ENCODE measurements at regions not wholly inside any gene's neighbourhood (a gene's known extent, or its start where the extent isn't known, plus 50 kb on each side); places are given as distances from the start of the nearest gene placed in this dataset.

DNA sequence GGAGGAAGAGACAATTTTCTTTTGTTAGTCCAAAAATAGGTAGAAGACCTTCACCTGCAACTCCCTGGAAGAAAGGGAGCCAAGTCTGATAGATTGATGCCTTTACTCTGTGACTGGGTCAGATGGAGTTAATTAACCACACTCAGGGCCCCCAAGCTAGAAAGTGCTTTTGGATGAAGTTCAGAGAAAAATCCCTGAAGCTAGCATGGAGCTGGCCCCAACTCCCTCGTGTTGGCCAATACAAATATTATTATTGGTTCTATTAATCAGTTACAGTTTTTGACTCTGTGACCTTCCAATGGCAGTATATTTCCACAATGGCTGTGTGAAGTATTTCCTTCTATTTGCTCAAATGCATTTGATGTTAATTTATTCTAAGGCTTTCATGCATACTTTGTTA is 1753.5 kb downstream of the EFNA5 start:
- no peak for TF ChIP-seq POLR2A (IDR thresholded peaks at IDR 0.05)
- TF ChIP-seq, protein P1, sequence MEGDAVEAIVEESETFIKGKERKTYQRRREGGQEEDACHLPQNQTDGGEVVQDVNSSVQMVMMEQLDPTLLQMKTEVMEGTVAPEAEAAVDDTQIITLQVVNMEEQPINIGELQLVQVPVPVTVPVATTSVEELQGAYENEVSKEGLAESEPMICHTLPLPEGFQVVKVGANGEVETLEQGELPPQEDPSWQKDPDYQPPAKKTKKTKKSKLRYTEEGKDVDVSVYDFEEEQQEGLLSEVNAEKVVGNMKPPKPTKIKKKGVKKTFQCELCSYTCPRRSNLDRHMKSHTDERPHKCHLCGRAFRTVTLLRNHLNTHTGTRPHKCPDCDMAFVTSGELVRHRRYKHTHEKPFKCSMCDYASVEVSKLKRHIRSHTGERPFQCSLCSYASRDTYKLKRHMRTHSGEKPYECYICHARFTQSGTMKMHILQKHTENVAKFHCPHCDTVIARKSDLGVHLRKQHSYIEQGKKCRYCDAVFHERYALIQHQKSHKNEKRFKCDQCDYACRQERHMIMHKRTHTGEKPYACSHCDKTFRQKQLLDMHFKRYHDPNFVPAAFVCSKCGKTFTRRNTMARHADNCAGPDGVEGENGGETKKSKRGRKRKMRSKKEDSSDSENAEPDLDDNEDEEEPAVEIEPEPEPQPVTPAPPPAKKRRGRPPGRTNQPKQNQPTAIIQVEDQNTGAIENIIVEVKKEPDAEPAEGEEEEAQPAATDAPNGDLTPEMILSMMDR (IDR thresholded peaks at IDR 0.05) = no peak

Data from sigmoid colon (tissue), 3 donors.